ELF-1 (cell line): ENCODE measurements at regions not wholly inside any gene's neighbourhood (a gene's known extent, or its start where the extent isn't known, plus 50 kb on each side); places are given as distances from the start of the nearest gene placed in this dataset.
"Not testable (repeated sequence)": the region's sequence is repeated elsewhere in the genome, so short reads cannot be mapped to it uniquely, and the experiment has no call there.

ENCODE experiments used
- DNase-seq: peaks from one replicate; pipeline ENCODE4 v3.0.0-alpha.2; 2016; ENCODE audit warnings: low read depth, low spot score

DNA sequence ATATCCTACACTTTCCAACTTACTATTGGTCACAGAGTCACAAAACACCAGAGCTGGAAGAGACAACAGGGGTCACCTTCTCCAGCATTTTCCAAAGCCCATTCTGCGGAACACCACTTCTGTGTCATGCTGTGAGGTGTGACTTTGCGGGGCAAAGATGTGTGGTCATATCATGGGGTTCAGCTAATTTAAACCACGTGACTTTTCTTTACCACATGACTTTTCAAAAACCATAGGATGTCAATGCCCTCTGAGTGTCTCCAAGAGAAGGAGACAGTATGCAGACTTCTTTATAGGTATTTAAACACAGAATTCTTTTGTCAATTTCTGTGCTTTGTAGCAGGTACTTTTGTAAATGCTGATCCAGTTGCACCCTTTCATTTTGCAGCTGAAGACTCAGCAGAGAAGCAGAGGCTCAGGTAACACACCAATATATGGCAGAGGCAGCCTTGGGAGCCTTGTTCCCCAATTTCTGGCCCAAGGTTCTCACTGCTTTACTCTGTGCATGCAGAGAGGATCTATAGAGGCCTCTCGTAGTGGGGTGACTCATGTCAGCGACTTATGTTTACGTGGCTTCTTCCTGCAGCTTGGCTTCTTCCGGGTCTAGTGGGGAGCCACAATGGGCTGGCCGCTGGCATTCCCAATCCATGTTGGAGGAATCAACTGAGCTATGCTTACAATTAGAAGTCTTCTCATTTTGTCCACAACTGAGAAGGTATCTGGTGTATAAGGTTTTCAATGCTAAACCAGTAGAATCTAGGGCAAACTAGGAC lies 104.0 kb upstream of the RHOBTB1 start:
- DNase-seq: no peak

DNA sequence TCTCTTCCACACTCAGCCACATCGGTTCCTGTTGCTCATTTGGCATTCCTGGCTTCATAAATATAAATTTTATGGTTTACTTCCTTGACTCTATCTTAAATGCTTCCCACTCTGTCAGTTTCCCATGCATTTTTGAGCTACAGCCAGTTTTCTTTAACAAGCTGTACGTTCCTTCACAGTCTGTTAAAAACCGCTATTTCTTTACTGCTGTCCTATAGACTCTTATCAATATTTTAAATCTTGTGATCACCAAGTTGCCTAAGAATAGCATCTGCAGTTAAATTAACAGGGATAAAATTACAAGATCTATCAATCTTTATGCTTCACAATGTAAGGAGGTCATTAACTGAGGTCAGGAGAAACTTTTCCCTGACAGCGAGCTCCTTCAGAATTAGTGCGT lies 103.1 kb upstream of the RHOBTB1 start:
- no peak for DNase-seq

DNA sequence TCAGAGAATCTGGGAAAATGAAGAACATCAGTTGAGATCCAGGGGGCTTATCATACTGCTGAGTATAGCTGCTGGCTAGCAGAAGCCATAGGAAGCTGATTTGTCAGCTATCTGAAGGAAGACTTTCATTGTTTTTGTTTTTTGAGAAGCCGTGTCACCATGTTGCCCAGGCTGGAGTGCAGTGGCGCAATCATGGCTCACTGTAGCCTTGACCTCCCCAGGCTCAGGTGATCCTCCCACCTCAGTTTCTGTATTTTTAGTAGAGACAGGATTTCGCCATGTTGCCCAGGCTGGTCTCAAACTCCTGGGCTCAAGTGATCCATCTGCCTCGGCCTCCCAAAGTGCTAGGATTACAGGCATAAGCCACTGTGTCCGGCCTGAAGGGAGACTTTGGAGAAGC lies 101.5 kb upstream of the RHOBTB1 start:
- DNase-seq: not testable (repeated sequence)

DNA sequence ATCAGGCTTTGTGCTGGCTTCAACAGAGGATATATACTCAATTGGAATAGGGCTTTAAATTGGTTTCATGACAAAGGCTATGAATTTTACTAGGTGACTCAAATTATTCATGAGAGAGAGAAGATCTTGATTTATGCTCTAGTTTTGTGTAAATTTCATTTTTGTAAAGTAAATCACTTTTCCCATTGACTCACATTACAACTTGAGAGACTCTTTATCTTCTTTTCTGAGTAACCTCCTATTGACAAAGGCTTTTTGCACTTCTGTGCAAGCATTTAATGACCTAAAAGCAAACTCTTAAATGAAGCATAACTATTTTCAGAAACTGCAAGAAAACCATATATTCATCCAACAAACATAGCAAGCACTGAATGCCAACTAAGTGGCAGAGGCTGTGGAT lies 98.5 kb upstream of the RHOBTB1 start:
- no peak for DNase-seq

DNA sequence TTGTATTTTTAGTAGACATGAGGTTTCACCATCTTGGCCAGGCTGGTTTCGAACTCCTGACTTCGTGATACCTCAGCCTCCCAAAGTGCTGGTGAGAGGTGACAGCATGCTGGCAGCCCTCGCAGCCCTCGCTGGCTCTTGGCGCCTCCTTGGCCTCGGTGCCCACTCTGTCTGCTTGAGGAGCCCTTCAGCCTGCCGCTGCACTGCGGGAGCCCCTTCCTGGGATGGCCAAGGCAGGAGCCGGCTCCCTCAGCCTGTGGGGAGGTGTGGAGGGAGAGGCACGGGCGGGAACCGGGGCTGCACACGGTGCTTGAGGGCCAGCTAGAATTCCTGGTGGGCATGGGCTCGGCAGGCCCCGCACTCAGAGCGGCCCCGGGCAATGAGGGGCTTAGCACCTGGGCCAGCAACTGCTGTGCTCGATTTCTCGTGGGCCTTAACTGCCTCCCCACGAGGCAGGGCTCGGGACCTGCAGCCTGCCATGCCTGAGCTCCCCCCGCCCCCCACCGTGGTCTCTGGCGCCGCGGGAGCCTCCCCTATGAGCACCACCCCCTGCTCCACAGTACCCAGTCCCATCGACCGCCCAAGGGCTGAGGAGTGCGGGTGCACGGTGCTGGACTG lies 96.5 kb upstream of the RHOBTB1 start:
- no peak for DNase-seq

DNA sequence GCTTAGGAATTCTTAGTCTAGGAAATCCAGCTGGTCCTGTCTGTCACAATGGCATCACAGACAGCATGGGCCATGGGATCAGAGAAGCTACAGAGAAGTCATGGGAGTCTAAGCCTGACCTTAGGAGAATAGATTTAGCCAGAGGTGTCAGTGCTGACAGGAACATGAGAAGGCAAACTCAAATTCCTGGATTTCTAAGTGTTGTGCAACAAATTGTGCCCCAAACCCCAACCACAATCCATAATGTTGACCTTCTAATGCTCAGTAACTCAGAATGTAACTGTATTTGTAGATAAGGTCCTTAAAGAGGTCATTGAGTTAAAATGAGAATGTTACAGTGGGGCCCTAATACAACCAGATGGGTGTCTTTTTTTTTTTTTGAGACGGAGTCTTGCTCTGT lies 95.9 kb upstream of the RHOBTB1 start:
- no peak for DNase-seq

DNA sequence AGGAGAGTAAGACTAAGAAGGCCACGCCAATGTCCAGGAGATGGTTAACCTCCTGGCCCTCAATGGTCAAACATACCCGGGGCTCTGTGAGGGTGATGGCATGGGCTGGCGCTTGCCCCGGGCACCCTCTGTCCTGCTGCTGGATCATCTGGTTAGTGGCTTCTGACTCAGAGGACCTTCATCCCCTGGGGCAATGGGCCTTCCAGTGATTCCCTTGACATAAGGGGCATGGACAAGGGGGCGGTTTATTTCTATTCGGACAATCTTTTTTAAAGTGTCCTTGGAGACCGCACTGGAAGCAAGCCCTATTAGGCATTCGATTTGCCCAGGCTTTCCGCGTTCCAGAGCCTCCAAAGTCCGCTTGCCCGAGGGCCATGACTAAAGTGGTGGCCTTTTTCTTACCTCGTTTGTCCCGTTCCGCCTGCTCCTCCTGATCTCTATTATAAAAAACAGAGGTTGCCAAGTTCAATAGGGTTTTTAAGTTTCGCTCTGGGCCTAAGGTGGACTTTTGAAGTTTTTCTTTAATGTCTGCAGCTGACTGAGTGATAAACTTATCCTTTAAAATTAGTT lies 93.4 kb upstream of the RHOBTB1 start:
- DNase-seq: peak; percentile 27

DNA sequence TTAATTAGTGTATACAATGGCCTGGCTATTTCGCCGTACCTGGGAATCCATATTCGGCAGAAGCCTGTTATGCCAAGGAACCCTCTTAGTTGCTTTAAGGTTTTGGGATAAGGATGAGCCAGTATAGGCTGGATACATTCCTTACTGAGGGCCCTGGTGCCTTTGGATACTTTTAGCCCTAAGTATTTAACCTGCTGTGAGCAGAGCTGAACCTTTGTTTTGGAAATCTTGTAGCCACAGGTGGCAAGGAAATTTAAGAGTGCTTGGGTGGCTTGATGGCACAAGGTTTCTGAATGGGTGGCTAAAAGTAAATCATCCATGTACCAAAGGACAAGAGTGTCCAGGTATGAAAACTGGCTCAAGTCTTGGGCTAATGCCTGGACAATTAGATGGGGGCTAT lies 92.2 kb upstream of the RHOBTB1 start:
- not testable (repeated sequence) for DNase-seq

DNA sequence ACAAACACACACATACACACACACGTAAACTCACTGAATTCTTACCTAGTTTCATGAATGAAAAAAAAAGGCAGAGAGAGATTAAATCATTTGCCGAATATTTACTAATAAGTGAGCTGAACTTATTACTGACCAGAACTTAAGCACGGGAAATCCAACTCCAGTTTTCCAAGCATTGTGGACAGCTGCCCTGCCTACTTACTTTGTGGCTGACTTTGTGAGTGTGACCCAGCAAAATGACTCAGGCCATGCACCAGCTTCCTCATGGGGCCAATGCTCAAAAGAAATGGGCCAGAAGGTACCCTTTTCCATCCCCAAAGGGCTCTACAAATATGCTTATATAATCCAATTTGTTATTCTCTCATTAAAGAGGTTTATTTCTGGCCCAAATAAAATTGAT lies 87.4 kb upstream of the RHOBTB1 start:
- DNase-seq: no peak

DNA sequence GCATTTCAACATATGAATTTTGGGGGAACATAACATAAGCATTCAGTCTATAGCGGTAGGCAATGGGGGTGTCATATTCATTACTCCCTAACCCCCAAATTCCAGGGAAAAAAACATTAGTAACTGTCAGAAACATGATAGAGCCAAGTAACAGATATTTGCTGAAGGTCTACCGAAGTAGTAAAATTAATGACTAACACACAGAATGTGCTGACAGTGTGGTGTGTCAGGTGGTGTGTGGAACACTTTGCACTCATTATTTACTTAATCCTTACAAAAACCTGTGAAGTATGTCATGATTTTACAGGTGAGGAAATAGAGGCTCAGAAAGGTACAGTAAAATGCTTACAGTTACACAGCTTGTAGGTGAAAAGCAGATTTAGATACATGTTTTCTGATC lies 85.4 kb upstream of the RHOBTB1 start:
- no peak for DNase-seq

DNA sequence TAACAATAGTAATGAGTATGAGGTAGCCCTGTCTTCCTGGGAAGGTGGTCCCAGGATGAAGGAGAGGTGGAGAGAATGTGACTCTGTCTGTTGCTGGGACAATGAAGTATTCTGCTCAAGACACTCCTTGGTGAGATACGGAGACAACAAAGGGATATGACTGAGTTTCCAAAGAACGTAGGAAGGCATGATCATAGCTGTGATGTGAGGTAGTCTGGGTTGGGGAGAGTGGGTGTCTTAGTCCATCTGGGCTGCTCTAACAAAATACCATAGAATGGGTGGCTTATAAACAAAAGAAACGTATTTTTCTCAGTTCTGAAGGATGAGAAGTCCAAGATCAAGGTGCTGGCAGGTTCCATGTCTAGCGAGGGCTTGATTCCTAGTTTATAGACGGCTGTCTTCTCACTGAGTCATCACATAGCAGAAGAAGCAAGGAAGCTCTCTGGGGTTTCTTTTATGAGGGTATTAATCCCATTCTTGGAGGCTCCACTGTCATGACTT lies 84.9 kb upstream of the RHOBTB1 start:
- DNase-seq: no peak

DNA sequence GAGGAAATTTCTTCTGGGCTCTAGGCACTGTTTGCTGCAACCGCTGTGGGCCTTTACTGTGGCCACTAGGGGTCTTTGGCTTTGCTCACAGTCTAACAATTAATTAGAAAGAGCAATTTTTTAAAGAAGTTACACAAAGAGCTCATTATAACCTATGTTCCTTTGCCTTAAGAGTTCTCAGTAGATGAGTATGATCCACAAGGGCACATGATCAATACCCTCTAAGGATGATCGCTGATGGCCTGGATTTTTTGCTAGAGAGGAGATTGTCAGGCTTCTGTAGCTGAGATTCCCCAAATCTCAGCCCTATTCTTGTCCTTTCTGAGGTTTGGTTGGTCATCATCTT lies 80.8 kb upstream of the RHOBTB1 start:
- peak; percentile 12 for DNase-seq

DNA sequence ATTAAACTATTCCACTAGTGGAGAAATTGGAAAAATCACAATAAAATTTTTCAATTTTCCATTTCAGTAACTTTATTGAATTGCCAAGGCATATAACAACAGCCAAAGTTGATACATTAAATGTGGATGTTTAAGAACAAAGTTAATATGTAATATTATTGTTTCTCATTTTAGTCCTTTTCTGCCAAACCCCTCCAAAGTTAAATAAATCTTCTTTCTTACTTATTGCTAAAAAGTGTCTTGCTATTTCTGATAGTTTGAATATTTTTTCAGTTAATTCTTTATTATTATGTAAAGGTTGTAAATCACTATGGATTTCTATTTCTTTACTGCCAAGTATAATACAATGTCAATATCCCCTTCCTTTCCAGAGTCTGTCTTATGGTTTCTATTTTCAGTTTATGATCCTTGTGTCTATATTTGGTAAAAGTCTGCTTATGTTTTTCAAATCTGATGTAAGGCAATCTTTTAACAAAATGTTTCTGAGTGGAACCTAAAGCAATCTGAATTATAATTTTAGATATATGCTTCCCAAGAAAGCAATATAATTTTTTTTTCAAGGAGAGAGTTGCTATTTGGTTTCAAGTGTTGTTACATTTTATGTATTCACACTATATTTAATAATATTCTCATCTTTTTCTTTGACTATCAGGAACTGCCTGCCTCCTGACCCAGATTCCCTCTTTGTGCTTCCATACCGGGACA lies 80.3 kb upstream of the RHOBTB1 start:
- DNase-seq: no peak

DNA sequence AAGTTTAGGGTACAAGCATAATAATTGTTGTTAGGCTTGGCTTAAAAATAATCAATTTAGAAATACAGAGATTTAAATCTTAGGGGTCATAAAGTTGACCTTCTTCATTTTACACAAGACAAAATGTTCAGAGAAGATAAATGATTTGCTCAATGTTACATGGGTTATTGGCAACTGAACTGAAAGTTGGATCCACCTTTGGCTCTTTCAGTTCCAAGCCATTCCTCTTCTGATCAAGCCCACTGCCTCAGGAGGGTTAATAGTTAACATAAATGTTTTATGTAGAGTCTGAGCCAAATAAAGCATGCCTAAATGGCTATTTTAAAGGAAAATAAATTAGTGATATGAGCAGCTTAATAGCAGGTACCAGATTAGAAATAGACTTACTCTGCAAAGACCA lies 79.1 kb upstream of the RHOBTB1 start:
- no peak for DNase-seq

DNA sequence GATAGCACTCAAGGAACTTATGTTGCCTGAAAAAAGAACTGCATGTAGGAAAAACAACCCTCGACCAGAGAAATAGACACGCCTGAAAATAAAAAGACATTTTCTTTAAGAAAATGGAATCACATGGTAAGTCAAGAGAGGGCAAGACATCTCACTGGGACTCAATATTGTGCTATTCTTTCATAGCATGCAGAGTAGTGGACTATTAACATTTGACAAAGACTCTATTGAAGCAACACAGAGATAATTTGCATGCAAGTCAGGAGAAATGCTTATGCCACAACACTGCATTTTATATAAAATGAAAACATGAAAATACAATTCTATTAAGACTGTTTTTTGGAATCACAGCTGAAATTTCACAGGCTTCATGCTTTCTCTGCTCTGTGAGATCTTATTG lies 77.9 kb upstream of the RHOBTB1 start:
- no peak for DNase-seq

DNA sequence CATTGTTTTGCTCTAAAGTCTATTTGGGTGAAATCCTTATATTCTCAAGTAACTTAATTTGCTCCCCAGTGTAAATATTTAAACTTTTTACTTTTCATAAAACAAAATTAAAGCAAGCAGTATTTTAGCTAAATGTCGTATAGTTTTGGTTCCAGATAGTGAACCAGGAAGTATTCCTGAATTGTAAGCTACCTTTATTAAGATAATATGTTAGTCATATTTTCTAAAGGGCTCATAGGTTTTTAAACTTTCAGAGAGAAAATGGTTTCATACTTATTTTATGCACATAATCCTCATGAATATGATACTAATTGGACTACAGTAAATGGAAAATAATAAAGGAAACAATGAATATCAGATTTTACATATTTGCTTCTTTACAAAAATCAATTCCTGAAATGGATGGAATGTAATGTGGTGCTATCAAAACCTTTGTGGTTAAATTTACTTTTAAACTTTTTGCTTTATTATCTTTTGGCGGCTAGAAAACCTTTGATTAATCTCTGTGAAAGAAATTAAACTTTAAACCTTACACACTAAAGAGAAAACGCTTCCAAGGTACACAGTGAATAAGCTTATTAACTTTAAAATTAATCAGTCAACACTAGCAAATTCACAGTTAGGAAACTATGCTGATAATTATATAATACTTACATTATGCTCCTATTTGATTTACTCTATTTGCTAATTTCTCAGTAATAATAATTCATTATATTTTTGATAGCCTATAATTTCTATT lies 76.6 kb upstream of the RHOBTB1 start:
- DNase-seq: no peak

DNA sequence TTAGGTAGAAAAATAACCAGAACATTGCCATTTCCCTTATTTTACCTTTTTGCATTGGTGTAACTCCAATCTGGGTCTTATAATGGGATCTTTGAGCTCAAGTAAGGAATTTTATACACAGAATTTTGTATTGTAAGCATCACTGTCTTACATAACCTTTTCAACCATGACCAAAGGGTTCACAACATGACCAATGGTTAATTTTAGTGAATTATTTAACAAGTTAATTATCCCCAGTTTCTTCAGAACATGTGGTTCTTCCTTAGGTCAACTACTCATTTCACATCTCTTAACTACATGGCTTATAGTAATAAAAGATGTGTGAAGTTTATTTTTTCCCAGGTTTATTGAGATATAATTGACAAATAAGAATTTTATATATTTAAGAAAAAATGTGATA lies 74.2 kb upstream of the RHOBTB1 start:
- DNase-seq: no peak

DNA sequence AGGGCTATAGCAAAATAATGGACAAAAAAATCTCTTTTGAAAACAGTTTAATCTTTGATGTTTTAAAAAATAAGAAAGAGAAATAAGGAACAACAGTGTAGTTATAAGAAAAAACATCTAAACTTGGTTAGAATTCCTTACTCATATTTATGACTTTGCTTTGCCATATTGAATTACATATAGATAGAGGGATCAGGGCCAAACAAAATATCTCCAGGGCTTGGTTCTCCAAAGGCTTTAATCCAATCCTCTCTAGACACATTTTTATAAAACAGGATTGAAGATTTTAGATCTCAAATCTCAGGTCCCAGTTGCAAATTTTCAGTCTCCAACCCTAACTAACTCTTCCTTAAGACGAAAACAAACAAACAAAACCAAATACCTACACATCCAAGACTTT lies 72.6 kb upstream of the RHOBTB1 start:
- DNase-seq: no peak

DNA sequence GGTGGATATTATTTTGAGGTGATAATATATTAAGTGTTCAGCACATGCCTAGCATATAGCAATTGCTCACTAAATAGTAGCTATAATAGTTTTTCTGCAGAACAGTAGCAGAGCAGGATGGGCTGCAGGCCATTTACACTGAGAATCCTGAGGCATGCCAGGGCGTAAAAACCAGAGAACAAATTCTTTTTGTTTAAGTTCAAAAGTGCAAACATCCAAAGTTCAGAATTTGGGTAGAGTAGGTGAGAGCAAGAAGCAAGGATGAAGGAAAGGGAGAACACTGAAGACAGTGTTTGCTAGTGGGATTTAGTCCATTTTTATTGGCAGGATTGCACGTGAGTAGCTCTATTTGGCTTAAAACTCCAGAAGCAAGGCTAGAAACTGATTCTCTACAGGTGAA lies 72.0 kb upstream of the RHOBTB1 start:
- DNase-seq: no peak

DNA sequence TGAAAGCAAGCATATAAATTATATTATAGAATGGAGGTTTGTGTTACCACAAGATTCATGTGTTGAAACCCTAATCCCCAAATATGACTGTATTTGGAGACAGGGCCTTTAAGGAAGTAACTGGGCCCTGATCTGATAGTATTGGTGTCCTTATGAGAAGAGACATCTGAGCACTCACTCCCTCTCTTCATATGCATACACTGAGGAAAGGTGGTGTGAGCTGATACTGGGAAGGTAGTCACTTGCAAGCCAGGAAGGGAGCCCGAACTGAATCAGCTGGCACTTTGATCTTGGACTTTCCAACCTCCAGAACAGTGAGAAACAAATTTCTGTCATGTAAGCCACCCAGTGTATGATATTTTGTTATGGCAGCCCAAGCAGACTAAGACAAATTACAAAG lies 66.9 kb upstream of the RHOBTB1 start:
- no peak for DNase-seq

DNA sequence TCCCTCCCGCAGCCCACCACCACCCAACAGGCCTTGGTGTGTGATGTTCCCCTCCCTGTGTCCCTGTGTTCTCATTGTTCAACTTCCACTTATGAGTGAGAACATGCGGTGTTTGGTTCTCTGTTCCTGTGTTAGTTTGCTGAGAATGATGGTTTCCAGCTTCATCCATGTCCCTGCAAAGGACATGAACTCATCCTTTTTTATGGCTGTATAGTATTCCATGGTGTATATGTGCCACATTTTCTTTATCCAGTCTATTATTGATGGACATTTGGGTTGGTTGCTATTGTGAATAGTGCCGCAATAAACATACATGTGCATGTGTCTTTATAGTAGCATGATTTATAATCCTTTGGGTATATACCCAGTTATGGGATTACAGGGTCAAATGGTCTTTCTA lies 59.1 kb upstream of the RHOBTB1 start:
- DNase-seq: not testable (repeated sequence)

DNA sequence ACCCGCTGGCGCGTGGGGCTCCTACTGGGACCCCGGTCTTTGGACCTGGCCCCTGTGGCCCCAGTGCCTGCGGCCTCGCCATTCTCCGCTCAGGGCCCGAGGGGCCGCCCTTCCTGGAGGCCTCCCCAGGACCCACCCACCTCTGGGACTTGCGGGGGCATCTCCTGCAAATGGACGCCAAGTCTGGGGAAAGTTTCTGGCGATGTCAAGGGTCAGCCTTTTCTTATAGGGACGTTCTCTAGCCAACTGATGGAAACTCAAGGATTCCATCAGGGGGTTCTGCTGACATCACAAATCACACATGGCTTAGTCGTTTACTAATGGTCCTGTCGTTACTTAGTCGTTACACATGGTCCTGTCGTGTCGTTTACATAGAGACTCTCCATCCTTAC lies 57.7 kb upstream of the RHOBTB1 start:
- peak; percentile 6 for DNase-seq
